ENCODE measurements at regions not wholly inside any gene's neighbourhood (a gene's known extent, or its start where the extent isn't known, plus 50 kb on each side); places are given as distances from the start of the nearest gene placed in this dataset.

DNA sequence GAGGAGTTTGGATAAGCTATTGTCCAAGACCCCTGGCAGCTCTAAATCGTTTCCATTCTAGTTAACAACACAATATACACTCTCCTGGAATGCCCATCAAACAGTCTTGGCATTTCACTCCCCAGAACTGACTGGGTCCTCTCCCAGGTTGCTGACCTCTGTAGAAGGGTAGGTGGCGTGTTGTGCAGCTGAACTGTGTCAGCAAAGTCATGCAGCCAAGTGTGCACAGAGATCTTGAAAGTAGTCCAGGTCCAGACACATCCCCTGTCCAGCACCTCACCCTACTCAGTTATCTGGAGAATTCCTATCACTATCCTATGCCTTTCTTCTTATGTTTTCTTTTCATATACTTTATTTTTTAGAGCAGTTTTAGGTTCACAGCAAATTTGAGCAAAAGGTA lies 312.7 kb downstream of the GABRB3 start:
- TF ChIP-seq, protein P1, sequence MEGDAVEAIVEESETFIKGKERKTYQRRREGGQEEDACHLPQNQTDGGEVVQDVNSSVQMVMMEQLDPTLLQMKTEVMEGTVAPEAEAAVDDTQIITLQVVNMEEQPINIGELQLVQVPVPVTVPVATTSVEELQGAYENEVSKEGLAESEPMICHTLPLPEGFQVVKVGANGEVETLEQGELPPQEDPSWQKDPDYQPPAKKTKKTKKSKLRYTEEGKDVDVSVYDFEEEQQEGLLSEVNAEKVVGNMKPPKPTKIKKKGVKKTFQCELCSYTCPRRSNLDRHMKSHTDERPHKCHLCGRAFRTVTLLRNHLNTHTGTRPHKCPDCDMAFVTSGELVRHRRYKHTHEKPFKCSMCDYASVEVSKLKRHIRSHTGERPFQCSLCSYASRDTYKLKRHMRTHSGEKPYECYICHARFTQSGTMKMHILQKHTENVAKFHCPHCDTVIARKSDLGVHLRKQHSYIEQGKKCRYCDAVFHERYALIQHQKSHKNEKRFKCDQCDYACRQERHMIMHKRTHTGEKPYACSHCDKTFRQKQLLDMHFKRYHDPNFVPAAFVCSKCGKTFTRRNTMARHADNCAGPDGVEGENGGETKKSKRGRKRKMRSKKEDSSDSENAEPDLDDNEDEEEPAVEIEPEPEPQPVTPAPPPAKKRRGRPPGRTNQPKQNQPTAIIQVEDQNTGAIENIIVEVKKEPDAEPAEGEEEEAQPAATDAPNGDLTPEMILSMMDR (IDR thresholded peaks at IDR 0.05): no peak
- intact Hi-C loops (cut with DNase I): no loop called here
- Histone ChIP-seq H3K4me3 (no peak overlapping the region), H3K27me3 (no peaks in the 10 kb centered on the region), H3K27ac (no peak overlapping the region), H3K4me1 (no peaks in the 10 kb centered on the region), H3K9me3 (peaks cover 0 to 77% (median 0%) of the 10 kb centered on the region in 11 donors), H3K36me3 (no peaks in the 10 kb centered on the region)
- ATAC-seq (no peak), DNase-seq (no peak)
- WGBS, 2 donors: 45 to 46% methylated on average over 2 of the region's 2 CpGs

DNA sequence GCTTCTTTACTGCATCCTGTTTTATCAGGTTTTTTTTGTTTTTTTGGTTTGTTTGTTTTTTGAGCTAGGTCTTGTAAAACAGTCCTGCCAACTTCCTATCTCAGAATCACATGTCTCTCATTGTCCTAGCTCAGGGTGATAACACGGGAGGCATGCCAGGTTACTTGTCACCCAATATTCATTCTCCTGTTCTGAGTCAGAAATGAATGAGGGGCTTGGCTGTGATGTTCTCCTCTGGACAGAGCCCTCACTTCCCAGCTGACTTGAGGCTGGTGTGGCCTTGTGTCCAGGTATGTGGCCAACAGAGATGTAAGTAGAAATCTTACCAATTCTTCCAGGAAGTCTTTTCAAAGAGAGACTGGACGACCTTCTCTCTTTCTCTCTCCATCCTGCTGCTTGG lies 317.0 kb downstream of the GABRB3 start:
- TF ChIP-seq, protein P1 (IDR thresholded peaks at IDR 0.05): no peak

DNA sequence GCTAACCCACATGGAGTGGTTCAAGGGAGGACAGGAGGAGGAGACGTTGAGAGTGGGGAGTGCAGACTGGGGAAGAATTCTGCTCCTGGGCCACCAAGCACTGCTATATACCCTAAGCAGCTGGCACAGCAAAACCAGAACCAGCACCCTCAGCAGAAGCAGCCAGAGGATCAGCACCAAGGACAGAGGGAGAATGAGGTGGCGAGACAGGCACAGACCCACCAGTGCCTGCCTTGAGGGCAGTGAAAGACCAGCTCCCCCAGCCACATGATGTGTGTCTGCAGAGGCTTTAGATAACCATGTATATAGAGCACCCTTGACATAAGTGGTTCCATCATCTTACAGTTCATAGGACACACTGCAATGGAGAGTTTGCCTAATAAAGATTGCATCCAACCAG lies 319.0 kb downstream of the GABRB3 start:
- Histone ChIP-seq H3K9me3 (peaks cover 0 to 57% (median 0%) of the 10 kb centered on the region in 11 donors), H3K27me3 (no peaks in the 10 kb centered on the region), H3K4me1 (no peaks in the 10 kb centered on the region), H3K4me3 (no peak overlapping the region), H3K27ac (no peak overlapping the region), H3K36me3 (no peaks in the 10 kb centered on the region)
- TF ChIP-seq, protein P1 (IDR thresholded peaks at IDR 0.05): no peak
- DNase-seq (no peak), ATAC-seq (peak in 1 of 8 donors; percentile 65)
- intact Hi-C loops (cut with DNase I): no loop called here
- 27 to 32% methylated on average over 2 of the region's 2 CpGs for WGBS, 2 donors

More for the DNA sequence above, 317.0 kb downstream of the GABRB3 start:
- ATAC-seq (no peak), DNase-seq (no peak)
- H3K4me3 ChIP-seq: no peak overlapping the region
- WGBS, 2 donors: 54 to 56% methylated on average over 2 of the region's 2 CpGs
- no peaks in the 10 kb centered on the region for H3K36me3 ChIP-seq
- peaks cover 0 to 59% (median 0%) of the 10 kb centered on the region in 11 donors for H3K9me3 ChIP-seq
- intact Hi-C loops (cut with DNase I): no loop called here
- H3K4me1 ChIP-seq: no peaks in the 10 kb centered on the region
- no peaks in the 10 kb centered on the region for H3K27me3 ChIP-seq
- H3K27ac ChIP-seq: no peak overlapping the region

DNA sequence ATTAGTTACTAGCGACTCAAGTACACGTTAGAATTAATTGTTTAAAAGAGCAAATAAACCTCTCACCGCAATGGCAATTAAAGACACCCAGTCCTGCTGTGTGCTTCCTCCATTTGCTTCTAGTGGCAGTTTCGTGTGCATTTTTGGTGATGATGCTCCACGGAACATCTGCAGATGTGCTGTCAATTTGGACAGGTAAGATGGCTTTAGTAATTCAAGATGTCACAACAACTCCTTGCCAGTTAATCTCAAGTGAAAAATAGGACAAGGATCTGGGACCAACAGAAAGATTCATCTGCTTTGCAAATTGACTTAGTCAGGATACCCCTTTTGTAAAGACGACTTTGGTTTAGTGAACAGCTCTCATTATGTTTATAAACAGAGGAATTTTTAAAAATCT lies 320.9 kb downstream of the GABRB3 start:
- no peaks in the 10 kb centered on the region for H3K27me3 ChIP-seq
- DNase-seq (no peak), ATAC-seq (no peak)
- TF ChIP-seq, protein P1 (IDR thresholded peaks at IDR 0.05): no peak
- WGBS, 2 donors: 81 to 86% methylated on average over 6 of the region's 6 CpGs
- no peak overlapping the region for H3K4me3 ChIP-seq
- H3K36me3 ChIP-seq: no peaks in the 10 kb centered on the region
- no peak overlapping the region for H3K27ac ChIP-seq
- H3K4me1 ChIP-seq: no peaks in the 10 kb centered on the region
- intact Hi-C loops (cut with DNase I): no loop called here
- peaks cover 0 to 40% (median 0%) of the 10 kb centered on the region in 11 donors for H3K9me3 ChIP-seq
